H1 (cell line): ENCODE measurements at regions not wholly inside any gene's neighbourhood (a gene's known extent, or its start where the extent isn't known, plus 50 kb on each side); places are given as distances from the start of the nearest gene placed in this dataset.

Source experiments
- EP300 ChIP-seq, 2 experiments: IDR thresholded peaks; 1 replicate in 1 of 2; 2 replicates in 1 of 2; pipeline ENCODE4 v1.6.1; 2011 to 2012; ENCODE audit warnings: low read depth in 2 of 2, low read length in 2 of 2, mild to moderate bottlenecking in 2 of 2, borderline replicate concordance in 1 of 2, inconsistent platforms in 1 of 2, moderate library complexity in 1 of 2
- SP4 ChIP-seq: IDR thresholded peaks from 2 replicates; pipeline ENCODE4 v1.6.1; 2012; ENCODE audit warnings: low read length, inconsistent platforms

GRCh38 chr13:40039061-40039460 is 383.6 kb downstream of the COG6 start (continued):
- no peak for TF ChIP-seq EP300 (IDR thresholded peaks at IDR 0.05; ENCODE audit: borderline replicate concordance in 1 of 2, low read depth in 2 of 2, low read length in 2 of 2)
- no peak for TF ChIP-seq SP4
